GM12892 (cell line): ENCODE measurements at regions not wholly inside any gene's neighbourhood (a gene's known extent, or its start where the extent isn't known, plus 50 kb on each side); places are given as distances from the start of the nearest gene placed in this dataset.

Experiments used
- POLR2A ChIP-seq: IDR thresholded peaks from 2 replicates; pipeline ENCODE4 v1.6.1; 2011; ENCODE audit warnings: low read depth, low read length, control low read depth
- POLR2AphosphoS5 ChIP-seq: IDR thresholded peaks from 2 replicates; pipeline ENCODE4 v1.6.1; 2011; ENCODE audit warnings: low read depth, low read length, control low read depth

- TF ChIP-seq POLR2AphosphoS5 (no peak), POLR2A (no peak)
These were observed 117.3 kb upstream of the HNMT start for GRCh38 chr2:137846993-137847392.
